HL-60 (cell line): ENCODE measurements at regions not wholly inside any gene's neighbourhood (a gene's known extent, or its start where the extent isn't known, plus 50 kb on each side); places are given as distances from the start of the nearest gene placed in this dataset.
"Not testable (repeated sequence)": the region's sequence is repeated elsewhere in the genome, so short reads cannot be mapped to it uniquely, and the experiment has no call there.

Experiments
- GABPA ChIP-seq: IDR thresholded peaks from 2 replicates; pipeline ENCODE4 v1.6.1; 2012; ENCODE audit warnings: low read depth
- POLR2AphosphoS5 ChIP-seq: IDR thresholded peaks from 2 replicates; pipeline ENCODE4 v1.6.1; 2012; ENCODE audit warnings: low read depth
- SPI1 ChIP-seq: IDR thresholded peaks from 2 replicates; pipeline ENCODE4 v1.6.1; 2012; ENCODE audit warnings: low read depth, mild to moderate bottlenecking, borderline replicate concordance
- TF ChIP-seq, protein P1 (sequence below): IDR thresholded peaks from one replicate; pipeline ENCODE4 v1.5.1; 2011; ENCODE audit warnings: low read length, control low read depth, inconsistent platforms; ENCODE audit not compliant: insufficient read depth

DNA sequence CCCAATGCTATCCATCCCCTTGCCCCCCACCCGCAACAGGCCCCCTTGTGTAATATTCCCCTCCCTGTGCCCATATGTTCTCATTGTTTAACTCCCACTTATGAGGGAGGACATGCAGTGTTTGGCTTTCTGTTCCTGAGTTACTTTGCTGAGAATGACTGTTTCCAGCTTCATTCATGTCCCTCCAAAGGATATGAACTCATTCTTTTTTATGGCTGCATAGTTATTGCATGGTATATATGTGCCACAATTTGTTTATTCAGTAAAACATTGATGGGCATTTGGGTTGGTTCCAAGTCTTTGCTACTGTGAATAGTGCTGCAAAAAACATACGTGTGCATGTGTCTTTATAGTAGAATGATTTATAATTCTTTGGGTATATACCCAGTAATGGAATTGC lies 128.4 kb upstream of the RAPGEF2 start:
- TF ChIP-seq, protein P1, sequence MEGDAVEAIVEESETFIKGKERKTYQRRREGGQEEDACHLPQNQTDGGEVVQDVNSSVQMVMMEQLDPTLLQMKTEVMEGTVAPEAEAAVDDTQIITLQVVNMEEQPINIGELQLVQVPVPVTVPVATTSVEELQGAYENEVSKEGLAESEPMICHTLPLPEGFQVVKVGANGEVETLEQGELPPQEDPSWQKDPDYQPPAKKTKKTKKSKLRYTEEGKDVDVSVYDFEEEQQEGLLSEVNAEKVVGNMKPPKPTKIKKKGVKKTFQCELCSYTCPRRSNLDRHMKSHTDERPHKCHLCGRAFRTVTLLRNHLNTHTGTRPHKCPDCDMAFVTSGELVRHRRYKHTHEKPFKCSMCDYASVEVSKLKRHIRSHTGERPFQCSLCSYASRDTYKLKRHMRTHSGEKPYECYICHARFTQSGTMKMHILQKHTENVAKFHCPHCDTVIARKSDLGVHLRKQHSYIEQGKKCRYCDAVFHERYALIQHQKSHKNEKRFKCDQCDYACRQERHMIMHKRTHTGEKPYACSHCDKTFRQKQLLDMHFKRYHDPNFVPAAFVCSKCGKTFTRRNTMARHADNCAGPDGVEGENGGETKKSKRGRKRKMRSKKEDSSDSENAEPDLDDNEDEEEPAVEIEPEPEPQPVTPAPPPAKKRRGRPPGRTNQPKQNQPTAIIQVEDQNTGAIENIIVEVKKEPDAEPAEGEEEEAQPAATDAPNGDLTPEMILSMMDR, result not testable (repeated sequence)
- TF ChIP-seq GABPA, SPI1, POLR2AphosphoS5: not testable (repeated sequence)
